GM04503 (cell line): ENCODE measurements at regions not wholly inside any gene's neighbourhood (a gene's known extent, or its start where the extent isn't known, plus 50 kb on each side); places are given as distances from the start of the nearest gene placed in this dataset.
"Not testable (repeated sequence)": the region's sequence is repeated elsewhere in the genome, so short reads cannot be mapped to it uniquely, and the experiment has no call there.

Source experiments
- DNase-seq: peaks from one replicate; pipeline ENCODE4 v3.0.0-alpha.2; 2012; ENCODE audit warnings: low read depth

GRCh38 chr6:121876721-121877120 is 441.3 kb downstream of the GJA1 start:
- DNase-seq = no peak

GRCh38 chr6:121879149-121879548 is 443.7 kb downstream of the GJA1 start:
- peak; percentile 79 for DNase-seq

- no peak for DNase-seq
These were observed 445.4 kb downstream of the GJA1 start for GRCh38 chr6:121880831-121881230.

- peak; percentile 92 for DNase-seq
These were observed 446.7 kb downstream of the GJA1 start for GRCh38 chr6:121881974-121882667.

GRCh38 chr6:121884091-121884490 is 448.6 kb downstream of the GJA1 start:
- no peak for DNase-seq

- DNase-seq = no peak
These were observed 449.2 kb downstream of the GJA1 start for GRCh38 chr6:121884620-121885019.

- no peak for DNase-seq
These were observed 450.1 kb downstream of the GJA1 start for GRCh38 chr6:121885399-121886152.

- no peak for DNase-seq
These were observed 450.9 kb downstream of the GJA1 start for GRCh38 chr6:121886223-121886830.

- DNase-seq = no peak
These were observed 452.3 kb downstream of the GJA1 start for GRCh38 chr6:121887724-121888123.

GRCh38 chr6:121890307-121890910 is 455.0 kb downstream of the GJA1 start:
- DNase-seq = no peak

GRCh38 chr6:121895731-121896130 is 460.3 kb downstream of the GJA1 start:
- DNase-seq = not testable (repeated sequence)

GRCh38 chr6:121896363-121896762 is 460.9 kb downstream of the GJA1 start:
- DNase-seq = no peak

- DNase-seq = no peak
These were observed 461.3 kb downstream of the GJA1 start for GRCh38 chr6:121896771-121897170.

- no peak for DNase-seq
These were observed 461.9 kb downstream of the GJA1 start for GRCh38 chr6:121897337-121897760.

GRCh38 chr6:121901432-121901831 is 466.0 kb downstream of the GJA1 start:
- DNase-seq = no peak

- no peak for DNase-seq
These were observed 469.1 kb downstream of the GJA1 start for GRCh38 chr6:121904559-121904958.

- no peak for DNase-seq
These were observed 477.5 kb downstream of the GJA1 start for GRCh38 chr6:121912905-121913304.

- DNase-seq = no peak
These were observed 481.9 kb downstream of the GJA1 start for GRCh38 chr6:121917263-121917829.

- DNase-seq = no peak
These were observed 481.5 kb upstream of the HSF2 start for GRCh38 chr6:121917834-121918559.

GRCh38 chr6:121920616-121921015 is 478.8 kb upstream of the HSF2 start:
- no peak for DNase-seq

GRCh38 chr6:121925024-121925423 is 474.4 kb upstream of the HSF2 start:
- no peak for DNase-seq
